MV-4-11 (cell line): ENCODE measurements at regions not wholly inside any gene's neighbourhood (a gene's known extent, or its start where the extent isn't known, plus 50 kb on each side); places are given as distances from the start of the nearest gene placed in this dataset.

Experiments used
- DNase-seq: peaks from one replicate; lab custom pipeline; 2025; lab: John Stamatoyannopoulos, UW

DNA sequence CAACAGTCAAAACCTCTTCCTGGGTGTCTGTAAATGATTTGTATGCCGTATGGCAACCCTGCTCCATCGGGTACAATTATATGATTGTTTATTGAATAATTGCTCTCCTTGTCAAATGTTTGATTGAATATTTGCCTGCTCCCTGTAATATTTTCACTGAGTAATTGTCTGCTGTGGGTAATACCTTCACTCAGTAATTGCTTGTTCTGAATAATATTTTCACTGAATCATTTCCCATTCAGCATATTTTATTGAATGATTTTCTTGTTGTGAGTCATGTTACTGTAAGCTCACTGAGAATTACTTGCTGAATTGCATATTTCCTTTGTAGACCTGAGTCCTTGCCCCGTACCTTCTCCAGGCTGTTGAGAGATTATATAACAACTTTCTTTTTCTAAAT is 535.2 kb downstream of the METTL4 start:
- DNase-seq, result no peak

DNA sequence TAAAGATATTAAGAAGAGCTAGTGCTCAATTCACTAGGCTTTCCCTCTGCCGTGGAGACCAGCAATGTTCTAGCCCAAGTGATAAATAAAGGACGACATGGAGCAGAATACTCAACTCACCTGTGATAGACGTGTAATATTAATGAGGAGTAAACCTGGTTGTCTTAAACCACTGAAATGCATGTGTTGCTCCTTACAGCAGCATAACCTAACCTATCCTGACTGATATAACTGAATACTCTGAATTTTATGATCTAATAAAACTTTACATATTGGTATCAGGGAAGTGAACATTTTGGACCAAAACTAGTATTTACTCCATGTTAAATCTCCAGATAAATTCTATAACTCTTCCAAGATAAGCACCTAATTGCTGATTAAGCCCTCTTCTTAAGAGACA is 531.0 kb downstream of the METTL4 start:
- no peak for DNase-seq

DNA sequence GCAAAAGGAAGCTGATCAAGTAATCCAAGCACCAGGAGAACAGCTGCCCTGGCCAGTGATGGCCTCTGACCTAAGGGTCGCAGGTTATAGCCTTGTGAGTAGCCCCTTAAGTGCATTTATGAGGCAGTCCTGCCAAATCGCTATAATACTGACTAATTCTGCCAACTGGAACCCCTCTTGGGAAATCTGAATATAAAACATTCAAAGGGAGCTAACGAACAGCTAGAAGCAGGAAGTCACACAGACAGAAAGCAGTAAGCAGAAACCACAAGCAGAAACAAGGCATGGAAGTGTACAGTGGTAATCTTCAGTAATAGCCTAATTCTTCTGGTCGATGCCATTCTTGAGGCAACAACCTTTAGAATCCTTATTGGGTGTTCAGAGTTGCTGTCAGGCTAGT is 521.3 kb downstream of the METTL4 start:
- peak; percentile 85 for DNase-seq

DNA sequence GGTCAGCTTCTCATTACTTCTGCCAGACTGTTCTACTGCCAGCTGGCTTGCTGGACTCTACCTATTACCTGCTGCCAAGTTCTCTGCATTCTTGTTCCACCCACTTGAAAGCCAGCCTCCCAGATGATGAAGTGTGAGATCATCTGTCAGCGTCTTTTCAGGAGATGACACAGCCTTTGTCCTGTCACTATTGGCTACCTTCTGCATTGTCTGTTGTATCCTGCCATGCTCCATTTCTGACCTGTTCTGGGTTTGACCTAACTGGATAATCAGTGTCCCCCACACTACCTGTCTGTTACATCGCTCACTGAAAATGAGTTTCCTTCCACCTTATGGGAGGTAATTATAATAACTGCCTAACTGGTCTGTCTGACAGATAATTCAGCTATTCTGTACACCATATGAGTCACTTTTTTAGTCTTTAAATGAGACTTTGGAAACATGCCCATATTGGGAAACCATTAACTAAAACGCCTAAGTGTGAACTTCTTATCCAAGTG is 520.6 kb downstream of the METTL4 start:
- peak; percentile 52 for DNase-seq

DNA sequence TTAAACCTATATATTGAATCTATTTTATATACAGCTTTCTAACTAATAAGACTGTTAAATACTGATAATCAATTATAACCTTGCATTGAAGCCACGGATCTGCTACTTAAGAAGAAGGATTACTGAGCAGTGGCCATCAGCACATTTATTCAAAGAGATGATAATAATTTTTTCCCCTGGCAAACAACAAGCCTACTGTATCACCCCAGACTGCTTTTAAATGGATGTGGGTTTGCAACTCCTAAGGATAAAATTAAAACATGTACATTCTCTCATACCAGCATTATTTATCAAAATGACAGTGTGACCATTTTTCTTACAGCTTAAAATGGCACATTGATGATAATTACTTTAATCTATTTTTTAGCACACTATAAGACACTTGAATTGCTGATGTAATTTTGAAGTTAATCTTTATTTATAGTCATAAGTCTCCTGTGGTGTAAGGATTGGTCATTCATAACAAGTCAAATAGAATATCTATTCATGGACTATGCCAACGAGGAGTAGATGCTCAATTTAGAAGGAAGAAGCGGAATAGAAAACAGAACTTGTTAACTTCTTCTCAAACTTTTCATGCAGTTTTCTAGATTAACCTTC is 517.7 kb downstream of the METTL4 start:
- DNase-seq, result peak; percentile 27

DNA sequence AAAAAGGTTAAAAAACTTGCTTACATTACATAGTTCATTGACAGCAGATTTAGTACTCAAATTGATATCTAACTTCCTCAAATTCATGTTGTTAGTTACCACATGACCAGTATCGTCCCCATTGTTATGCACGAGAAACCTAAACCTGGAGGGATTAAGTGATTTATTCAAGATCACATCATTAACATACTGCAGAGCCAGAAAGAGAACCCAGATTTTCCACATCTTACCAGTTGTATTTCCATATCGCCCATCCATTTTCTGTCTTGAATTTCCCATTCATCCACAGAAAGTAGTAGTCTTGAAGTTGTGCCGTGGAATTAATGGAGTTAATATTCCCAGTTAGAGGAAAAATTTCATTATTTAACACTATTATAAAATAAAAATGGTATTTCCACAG is 512.0 kb downstream of the METTL4 start:
- DNase-seq, result no peak

DNA sequence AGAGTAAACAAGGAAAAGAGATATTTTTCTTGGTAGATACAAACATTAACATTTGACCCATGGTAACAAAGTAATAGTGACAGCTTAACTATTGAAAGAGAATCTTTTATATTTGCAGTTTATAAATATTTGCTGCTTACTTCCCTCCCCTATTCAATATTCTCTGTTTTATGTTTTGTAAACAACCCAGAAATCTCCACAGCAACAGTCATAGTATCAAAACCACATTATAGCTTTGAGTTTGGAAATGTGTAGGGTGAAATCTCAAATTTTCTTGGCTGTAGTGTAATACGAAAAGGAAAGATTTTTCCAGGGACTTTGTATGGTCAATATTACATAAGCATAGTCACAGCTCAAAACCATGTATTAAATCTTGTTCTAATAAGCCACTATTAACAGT is 511.2 kb downstream of the METTL4 start:
- no peak for DNase-seq

DNA sequence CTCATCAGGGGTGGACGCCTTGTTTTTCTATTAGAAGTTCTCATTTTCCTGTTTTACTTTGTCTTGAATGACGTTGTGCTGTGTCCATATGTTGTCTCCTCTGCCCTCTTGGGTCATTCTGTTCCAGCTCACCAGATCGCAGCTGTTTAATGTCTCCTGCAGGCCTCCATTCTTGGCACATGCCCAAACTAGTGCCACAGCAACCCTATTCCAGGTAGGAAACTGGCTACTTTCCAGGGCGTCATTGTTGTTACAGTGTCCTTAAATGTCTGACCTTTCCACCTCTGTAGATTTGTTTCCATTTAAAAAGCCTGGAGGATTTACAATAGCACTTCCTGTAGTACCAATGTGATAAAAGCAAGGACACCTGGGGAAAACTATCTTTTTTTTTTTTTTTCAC is 500.7 kb downstream of the METTL4 start:
- DNase-seq, result no peak

DNA sequence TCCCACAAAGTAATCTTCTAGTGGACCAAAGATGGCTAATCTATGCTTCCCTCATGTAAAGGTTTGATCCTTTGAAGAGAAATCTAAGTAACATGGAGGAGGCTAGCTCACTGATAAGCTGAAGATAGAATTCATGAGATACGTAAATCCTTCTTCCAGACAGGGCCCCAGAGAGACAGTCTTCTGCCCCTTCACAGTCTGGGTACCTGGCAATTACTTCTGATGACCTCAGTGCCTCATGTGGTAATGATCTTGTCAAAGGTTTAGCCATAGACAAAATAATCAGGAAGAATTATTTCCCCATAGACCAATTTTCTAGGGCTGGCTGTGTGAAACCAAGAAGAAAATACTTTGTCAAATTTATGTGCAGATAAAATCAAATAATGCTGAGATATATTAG is 495.8 kb downstream of the METTL4 start:
- DNase-seq, result no peak

DNA sequence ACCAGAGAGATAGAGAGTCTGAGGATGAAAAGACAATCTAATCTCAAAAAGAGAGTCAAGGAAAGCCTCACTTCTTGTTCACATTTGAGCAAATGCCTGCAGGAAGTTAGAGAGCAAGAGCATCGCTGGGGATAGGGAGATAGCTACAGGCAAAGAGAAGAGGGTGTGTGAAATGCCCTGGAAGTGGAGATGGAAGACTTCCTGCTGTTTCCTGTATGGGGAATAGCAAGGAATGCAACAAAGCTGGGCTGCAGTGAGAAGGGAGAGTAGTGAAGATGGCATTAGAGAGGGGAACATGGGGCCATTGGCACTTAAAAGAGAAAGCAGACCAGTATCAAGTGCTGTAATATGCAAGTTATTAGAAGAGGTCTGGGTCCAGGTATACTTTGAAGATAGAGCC is 488.6 kb downstream of the METTL4 start:
- DNase-seq, result no peak

DNA sequence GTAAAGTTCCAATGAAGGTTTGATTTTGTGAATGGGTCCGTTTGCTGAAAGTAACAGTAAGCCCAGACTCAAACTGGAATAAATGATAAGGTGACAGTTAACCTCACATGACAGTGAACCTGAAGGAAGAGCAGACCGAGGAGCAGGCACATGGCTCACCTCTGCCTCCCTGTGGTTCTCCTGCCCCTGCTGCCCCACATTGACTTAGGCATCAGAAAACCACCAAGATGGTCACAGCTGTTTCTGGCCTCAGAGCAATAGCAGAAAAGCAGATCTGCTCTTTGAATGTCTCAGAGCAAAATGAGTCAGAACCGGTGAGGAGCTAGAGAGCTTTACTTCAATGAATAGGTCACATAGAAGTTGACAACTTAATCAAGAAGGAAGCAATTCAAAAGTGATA is 487.6 kb downstream of the METTL4 start:
- peak; percentile 85 for DNase-seq

DNA sequence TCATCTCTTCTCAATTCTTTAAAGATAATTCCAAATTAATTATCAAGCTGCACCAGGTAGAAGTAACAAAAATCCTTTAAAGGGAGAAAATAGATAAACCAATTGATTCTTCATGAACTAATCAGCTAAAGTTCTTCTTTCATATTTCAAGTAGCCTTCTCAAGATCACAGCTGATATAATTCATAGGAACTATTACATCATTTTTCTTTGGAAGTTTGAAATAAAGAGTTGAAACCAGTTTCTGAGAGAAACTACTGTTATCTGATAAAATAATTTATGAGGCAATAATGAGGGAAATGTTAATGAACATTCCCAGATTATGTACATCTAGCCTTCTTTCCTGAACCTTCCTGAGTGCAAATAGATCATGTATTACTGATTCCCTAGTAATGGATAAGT is 484.9 kb downstream of the METTL4 start:
- DNase-seq, result no peak

DNA sequence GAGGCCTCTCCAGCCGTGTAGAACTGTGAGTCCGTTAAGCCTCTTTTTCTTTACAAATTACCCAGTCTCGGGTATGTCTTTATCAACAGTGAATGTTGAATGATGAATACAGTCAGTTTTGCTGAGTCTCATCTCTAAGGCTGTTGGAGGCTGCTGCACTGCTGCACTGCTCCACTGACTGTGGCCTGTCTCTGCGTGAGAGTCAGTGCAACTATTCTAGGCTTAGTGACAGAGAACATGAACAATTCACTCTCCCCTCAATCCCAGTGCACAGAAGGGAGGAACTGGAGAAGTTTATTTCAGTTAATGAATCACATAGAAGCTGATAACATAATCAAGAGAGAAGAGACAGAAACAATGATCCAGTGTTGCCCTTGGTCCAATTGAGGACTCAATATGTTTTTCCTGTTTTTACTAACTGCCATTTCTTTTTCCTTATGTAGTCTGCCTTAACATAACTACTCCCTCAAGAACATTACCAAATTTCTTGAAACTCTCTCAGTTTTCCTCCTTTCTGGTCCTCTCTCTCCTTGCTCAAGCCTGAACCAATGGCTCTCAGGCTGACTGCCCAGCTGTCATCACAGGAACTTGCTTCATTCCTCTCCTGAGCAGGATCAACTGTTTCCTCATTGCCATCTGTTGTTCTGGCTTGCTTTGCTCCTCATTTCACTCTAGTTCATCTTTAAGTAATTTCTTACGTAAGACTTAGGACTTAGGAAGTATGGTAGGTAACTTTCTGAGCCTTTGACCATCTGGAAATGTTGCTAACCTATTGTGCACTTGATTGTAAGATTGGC is 483.2 kb downstream of the METTL4 start:
- DNase-seq, result peak; percentile 95

DNA sequence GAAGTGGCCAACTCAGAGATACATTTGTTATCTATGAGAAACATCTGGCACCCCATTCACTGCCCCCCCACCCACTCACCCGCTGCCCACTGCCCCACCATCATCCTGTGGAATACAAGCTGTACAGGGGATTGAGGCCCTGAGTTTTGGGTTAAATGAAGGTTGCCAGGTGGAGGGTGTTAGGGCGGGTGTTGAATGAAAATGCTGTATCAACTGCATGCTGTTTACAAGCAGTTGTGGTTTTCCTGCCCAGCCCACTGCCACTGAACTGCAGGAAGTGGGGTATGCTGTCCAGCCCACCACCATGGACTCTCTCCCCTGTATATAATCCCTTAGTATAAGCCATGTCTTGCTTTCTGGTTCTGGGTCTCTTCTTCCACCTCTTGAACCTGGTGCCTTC is 481.9 kb downstream of the METTL4 start:
- DNase-seq, result no peak

DNA sequence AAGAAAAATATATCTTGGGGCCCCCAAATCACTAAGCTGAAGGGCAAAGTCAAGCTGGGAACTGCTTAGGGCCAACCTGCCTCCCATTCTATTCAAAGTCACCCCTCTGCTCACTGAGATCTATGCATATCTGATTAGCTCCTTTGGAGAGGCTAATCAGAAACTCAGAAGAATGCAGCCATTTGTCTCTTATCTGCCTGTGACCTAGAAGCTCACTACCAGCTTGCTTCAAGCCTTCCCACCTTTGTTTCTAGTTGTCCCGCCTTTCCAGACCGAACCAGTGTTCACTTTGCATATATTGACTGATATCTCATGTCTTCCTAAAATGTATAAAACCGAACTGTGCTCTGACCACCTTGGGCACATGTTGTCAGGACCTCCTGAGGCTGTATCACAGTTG is 479.4 kb downstream of the METTL4 start:
- no peak for DNase-seq

DNA sequence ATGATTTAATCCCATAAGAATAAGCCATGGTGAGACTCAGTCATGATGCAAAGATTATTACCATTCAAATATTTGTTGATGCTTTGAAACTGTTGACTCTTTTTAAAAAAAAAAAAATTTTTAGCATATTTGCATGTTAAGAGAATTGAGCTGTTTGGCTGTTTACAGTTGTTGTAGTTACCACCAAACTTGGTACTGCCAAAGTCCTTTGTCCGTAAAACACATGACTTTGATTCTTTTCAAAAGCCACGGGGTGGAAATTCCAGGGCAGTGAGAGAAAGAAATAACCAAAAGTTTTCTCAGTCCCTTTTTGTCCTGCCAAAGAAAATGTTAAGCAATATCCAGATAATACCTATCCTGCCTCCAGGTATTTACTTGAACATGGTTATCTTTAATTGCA is 474.8 kb downstream of the METTL4 start:
- DNase-seq, result no peak

DNA sequence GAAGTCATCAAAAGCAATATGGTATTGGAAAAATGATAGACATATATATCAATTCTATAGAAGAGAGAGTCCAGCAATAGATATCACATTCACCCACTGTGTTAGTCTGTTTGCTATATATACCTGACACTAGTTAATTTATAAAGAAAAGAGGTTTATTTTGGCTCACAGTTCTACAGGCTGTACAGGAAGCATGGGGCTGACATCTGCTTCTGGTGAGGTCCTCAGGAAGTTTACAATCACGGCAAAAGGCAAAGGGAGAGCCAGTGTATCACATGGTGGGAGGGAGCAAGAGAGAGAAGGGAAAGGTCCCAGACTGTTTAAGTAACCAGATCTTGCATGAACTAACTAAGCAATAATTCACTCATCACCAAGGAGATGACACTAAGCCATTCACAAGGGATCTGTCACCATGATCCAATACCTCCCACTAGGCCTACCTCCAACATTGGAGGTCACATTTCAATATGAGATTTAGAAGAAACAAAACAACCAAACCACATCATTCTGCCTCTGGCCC is 470.6 kb downstream of the METTL4 start:
- no peak for DNase-seq

DNA sequence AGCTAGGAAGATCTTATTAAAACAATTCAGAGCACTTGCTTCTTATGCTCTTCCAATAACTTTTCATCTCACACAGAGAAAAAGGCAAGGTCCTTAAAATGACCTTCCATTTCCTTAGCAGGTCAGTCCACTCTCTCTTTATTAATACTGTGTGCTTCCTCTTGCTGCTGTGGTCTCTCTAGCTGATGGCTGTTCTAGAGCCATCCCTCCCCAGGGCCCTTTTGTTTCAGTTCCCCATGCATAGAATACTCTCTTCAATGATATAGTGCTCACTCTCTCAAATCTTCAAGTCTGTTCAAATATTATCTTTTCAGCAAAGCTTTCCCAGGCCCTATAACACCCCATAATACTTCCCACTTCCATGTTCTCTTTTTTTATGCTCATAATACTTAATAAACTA is 469.3 kb downstream of the METTL4 start:
- DNase-seq, result peak; percentile 87

DNA sequence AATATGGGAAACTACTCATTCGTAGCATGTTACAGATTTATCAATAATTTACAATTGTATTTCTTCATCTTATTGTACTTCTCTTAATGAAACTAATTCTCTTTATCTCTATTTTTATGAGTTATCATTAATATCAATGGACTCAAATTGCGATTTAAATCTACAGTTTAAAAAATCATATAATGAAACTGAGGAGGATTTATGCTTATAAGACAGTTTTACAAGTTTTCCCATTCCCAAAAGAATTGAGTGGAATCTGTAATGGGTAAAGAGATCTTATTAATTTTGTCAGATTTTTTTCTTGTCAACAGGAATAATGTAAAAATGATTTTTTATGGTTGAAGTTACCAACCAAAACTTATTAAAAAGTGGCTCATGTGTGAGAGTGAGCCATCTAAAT is 468.0 kb downstream of the METTL4 start:
- no peak for DNase-seq

DNA sequence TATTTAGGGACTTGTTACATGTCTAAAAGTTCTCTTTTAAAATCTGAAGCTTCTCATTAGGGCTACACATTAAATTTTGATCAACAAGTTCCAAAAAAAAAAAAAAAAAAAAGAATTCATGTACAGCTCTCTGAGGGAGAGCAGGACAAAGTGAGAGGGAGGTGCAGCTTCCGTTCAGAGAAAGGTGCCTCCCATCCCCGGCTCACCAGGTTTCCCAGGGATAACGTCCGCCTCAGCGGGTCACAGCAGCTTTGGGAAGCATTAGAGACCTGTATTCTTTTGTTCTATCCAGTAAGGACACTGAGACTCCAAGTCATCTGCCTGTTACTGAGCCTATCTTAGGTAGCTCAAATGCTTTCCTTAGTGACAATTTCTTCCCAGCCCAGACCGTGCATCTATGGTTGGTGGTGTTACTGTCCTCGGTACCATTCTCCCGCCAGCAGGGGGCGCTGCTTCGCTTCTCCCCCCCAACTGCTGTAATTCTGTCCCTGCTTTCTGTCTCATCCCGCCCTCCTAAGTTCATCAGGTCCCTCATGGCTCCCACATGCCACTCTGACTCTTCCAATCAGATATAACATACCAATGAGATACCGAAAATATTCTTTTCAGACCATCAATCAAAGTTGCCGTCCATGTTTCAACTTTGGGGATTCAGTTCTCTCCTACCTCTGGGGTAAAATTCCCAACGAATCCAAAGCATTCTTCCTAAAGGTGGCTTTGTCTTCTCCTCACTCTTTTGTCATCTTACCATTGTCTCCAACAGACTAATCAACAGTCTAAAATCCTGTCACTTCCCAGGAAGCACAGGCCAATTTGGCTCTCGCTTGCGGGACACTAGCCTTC is 466.5 kb downstream of the METTL4 start:
- DNase-seq, result peak; percentile 24

DNA sequence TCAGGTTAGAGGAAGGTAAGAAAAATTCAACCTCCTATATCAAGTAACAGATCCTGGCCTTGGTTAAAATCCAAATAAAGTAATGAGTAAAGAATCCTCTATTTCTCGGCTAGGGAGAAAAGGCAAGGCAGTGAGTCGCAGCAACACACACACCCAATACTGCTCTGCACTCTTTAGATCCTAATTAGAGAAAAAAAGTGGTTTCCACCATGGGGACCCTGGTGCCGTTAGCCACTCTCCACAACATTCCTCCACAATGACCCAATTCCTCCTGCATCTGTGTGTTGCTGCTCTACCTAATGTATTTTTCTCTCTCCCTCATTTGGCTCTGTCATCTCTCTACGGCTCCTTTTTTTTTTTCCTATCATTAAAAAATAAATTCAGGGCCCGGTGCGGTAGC is 462.7 kb downstream of the METTL4 start:
- DNase-seq, result no peak

DNA sequence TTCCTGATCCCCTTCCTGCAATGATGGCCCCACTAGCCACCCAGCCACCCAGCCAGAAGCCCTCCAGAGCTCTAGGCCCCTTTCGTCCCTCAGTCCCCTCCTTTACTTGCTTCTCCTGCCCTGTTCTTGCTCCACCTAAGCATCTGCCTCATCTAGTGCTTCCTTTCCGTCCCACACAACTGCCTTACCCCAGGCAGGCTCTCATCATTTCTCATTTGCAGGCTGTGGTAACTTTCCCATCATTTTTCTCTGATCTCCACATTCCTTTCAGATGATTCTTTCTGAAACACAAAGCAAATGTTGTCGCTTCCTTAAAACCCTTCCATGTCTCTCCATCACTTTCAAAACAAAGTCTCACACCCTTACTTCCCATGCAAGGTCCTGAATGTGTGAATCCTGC is 459.8 kb downstream of the METTL4 start:
- no peak for DNase-seq
